H1 (cell line): ENCODE measurements at regions not wholly inside any gene's neighbourhood (a gene's known extent, or its start where the extent isn't known, plus 50 kb on each side); places are given as distances from the start of the nearest gene placed in this dataset.

Experiments
- KDM4A ChIP-seq: IDR thresholded peaks from one replicate; pipeline ENCODE4 v1.7.1; 2012; ENCODE audit warnings: low read depth, mild to moderate bottlenecking, moderate library complexity, low read length, inconsistent platforms; ENCODE audit not compliant: severe bottlenecking

DNA sequence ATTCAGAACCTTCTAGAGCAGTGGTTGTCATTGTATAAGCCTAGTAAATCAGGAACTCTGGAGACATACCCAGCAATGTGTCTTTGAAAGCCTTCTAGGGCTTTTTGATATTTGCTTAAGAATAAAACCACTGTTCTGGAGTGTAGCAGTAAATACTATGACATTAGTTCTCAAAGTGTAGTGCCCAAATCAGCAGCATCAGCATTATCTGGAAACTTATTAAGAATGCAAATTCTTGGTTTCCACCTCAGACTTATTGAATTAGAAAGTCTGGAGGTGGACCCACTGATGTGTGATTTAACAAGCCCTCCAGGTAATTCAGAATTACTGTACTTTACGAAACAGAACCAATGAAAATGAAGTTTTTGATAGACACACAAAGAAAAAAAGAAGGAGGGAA lies 509.7 kb downstream of the SUCLG1 start (continued):
- TF ChIP-seq KDM4A: no peak
